ENCODE measurements at regions not wholly inside any gene's neighbourhood (a gene's known extent, or its start where the extent isn't known, plus 50 kb on each side); places are given as distances from the start of the nearest gene placed in this dataset.
"Not testable (repeated sequence)": the region's sequence is repeated elsewhere in the genome, so short reads cannot be mapped to it uniquely, and the experiment has no call there.

GRCh38 chr4:67393699-67394281 lies 151.5 kb downstream of the CENPC start:
- H3K4me3 ChIP-seq (ENCODE audit: low read length), result no peak overlapping the region
- DNase-seq (ENCODE audit: low read depth), result no peak
- TF ChIP-seq CTCF (conservative IDR thresholded peaks at IDR 0.05; ENCODE audit: low read depth, low read length), result peak; percentile 50

- DNase-seq (ENCODE audit: low read depth), result no peak
- H3K4me3 ChIP-seq (ENCODE audit: low read length), result no peak overlapping the region
- TF ChIP-seq CTCF (conservative IDR thresholded peaks at IDR 0.05; ENCODE audit: low read depth, low read length), result no peak
These were observed 152.3 kb downstream of the CENPC start for GRCh38 chr4:67393007-67393406.

GRCh38 chr4:67381406-67381804 lies 163.9 kb downstream of the CENPC start:
- DNase-seq (ENCODE audit: low read depth); H3K4me3 ChIP-seq (ENCODE audit: low read length): not testable (repeated sequence)

GRCh38 chr4:67380702-67381405 lies 164.4 kb downstream of the CENPC start:
- not testable (repeated sequence) for DNase-seq (ENCODE audit: low read depth); H3K4me3 ChIP-seq (ENCODE audit: low read length)

- no peak for TF ChIP-seq CTCF (conservative IDR thresholded peaks at IDR 0.05; ENCODE audit: low read depth, low read length)
- H3K4me3 ChIP-seq (ENCODE audit: low read length), result no peak overlapping the region
These were observed 165.1 kb downstream of the CENPC start for GRCh38 chr4:67380154-67380553.

GRCh38 chr4:67375291-67375690 lies 170.0 kb downstream of the CENPC start:
- no peak for TF ChIP-seq CTCF (conservative IDR thresholded peaks at IDR 0.05; ENCODE audit: low read depth, low read length)
- no peak for DNase-seq (ENCODE audit: low read depth)
- H3K4me3 ChIP-seq (ENCODE audit: low read length), result no peak overlapping the region

More at GRCh38 chr4:67380154-67380553, 165.1 kb downstream of the CENPC start:
- DNase-seq (ENCODE audit: low read depth), result no peak

- TF ChIP-seq CTCF (conservative IDR thresholded peaks at IDR 0.05; ENCODE audit: low read depth, low read length), result no peak
- DNase-seq (ENCODE audit: low read depth), result no peak
- H3K4me3 ChIP-seq (ENCODE audit: low read length), result no peak overlapping the region
These were observed 173.7 kb downstream of the CENPC start for GRCh38 chr4:67371615-67372014.

GRCh38 chr4:67366311-67366861 lies 178.9 kb downstream of the CENPC start:
- no peak for DNase-seq (ENCODE audit: low read depth)
- H3K4me3 ChIP-seq (ENCODE audit: low read length), result no peak overlapping the region
- no peak for TF ChIP-seq CTCF (conservative IDR thresholded peaks at IDR 0.05; ENCODE audit: low read depth, low read length)

Data from retinal pigment epithelial cell (primary cell).